ENCODE measurements at regions not wholly inside any gene's neighbourhood (a gene's known extent, or its start where the extent isn't known, plus 50 kb on each side); places are given as distances from the start of the nearest gene placed in this dataset.

DNA sequence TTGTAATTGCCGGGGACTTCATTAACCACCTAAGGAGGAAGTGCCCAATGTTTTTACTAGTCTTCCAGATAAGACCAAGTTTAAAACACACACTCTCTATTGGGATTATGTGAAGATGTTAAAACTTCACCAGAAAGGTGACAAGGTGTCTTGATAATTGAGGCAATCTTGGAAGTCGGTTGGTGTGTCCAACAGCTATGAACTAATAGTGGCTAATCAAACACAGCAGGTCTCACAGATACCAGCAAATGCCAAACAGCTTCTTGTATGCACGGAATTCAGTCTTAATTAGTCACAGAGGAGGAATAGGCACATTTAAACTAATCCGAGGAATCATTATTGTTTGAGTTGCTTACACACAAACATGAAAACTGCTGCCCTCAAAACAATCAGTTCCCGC lies 214.5 kb downstream of the SEC61B start:
- TF ChIP-seq POLR2A (IDR thresholded peaks at IDR 0.05; ENCODE audit: low read depth, low read length), result no peak
- TF ChIP-seq TAF1 (IDR thresholded peaks at IDR 0.05; ENCODE audit: borderline replicate concordance, low read depth, low read length), result no peak
